Activated naive CD4-positive, alpha-beta T cell treated with anti-CD3 and anti-CD28 coated beads, Interleukin-2, amount 50 U/mL, for 24 hours (primary cell): ENCODE measurements at regions not wholly inside any gene's neighbourhood (a gene's known extent, or its start where the extent isn't known, plus 50 kb on each side); places are given as distances from the start of the nearest gene placed in this dataset.
"Not testable (repeated sequence)": the region's sequence is repeated elsewhere in the genome, so short reads cannot be mapped to it uniquely, and the experiment has no call there.

Source experiments
- H3K27ac Mint-ChIP-seq: one replicate; pipeline ENCODE4 v1.8.0; 2021; ENCODE audit warnings: mild to moderate bottlenecking, mixed read lengths
- H3K27me3 Mint-ChIP-seq: one replicate; pipeline ENCODE4 v1.8.0; 2021; ENCODE audit warnings: mixed read lengths
- H3K36me3 Mint-ChIP-seq: one replicate; pipeline ENCODE4 v1.8.0; 2021; ENCODE audit warnings: mixed read lengths
- H3K4me1 Mint-ChIP-seq: one replicate; pipeline ENCODE4 v1.8.0; 2021; ENCODE audit warnings: mixed read lengths
- H3K4me3 Mint-ChIP-seq: one replicate; pipeline ENCODE4 v1.8.0; 2021; ENCODE audit warnings: mild to moderate bottlenecking, mixed read lengths
- H3K9me3 Mint-ChIP-seq: one replicate; pipeline ENCODE4 v1.8.0; 2021; ENCODE audit warnings: mixed read lengths

DNA sequence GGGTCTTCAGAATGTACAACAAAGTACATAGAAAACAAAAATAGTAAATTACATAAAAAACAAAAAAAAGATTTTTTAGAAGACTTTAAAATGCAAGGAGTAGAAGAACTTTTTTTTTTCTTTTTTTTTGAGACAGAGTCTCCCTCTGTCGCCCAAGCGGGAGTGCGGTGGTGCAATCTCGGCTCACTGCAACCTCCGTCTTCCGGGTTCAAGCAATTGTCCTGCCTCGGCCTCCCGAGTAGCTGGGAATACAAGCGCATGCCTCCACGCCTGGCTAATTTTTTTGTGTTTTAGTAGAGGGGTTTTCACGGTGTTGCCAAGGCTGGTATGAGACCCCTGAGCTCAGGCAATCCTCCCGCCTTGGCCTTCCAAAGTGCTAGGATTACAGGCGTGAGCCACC, 104.5 kb upstream of the ZC3H15 start:
- no peaks in the 10 kb centered on the region for H3K27me3 Mint-ChIP-seq
- peaks cover 26% of the 10 kb centered on the region for H3K9me3 Mint-ChIP-seq
- peaks cover 43% of the 10 kb centered on the region for H3K36me3 Mint-ChIP-seq
- no peak overlapping the region for H3K4me3 Mint-ChIP-seq
- no peak overlapping the region for H3K27ac Mint-ChIP-seq
- H3K4me1 Mint-ChIP-seq, result no peaks in the 10 kb centered on the region

DNA sequence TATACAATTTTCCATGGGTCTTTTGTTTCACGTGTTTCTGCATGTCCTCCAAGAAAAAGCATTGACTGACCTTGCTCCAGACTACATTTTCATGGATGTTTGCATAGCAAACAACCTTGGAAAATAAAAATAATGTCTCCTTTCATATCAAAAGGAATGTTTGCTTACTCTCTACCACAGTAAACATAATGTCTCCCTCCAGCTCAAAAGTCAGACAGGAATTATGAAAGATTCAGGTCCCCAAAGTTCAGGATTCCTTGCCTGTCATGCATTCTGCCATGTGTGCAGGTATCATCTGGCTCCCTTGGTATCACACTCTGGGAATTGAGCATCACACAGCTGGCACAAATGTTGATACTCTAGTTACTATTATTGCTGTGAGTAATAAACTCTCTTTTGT, 103.1 kb upstream of the ZC3H15 start:
- Mint-ChIP-seq H3K27ac (no peak overlapping the region), H3K4me1 (no peaks in the 10 kb centered on the region), H3K4me3 (no peak overlapping the region), H3K36me3 (peaks cover 40% of the 10 kb centered on the region), H3K9me3 (peaks cover 27% of the 10 kb centered on the region), H3K27me3 (no peaks in the 10 kb centered on the region)

DNA sequence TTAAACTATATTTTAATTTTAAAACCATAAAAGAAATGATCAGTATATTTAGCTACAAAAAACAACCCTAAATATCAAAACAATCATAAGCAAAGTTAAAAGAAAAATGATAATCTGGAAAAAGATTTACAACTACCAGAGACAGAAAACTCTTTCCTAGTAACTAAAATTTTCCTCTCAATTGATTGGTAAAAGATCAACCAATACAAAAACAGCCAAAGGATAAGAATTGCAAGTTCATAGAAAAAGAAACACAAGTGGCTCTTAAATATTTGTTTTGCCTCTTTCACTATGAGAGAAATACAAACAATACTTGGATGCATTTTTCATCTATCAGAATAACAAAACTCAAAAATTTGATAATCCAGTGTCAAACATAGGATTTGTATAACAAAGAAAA, 101.8 kb upstream of the ZC3H15 start:
- Mint-ChIP-seq H3K27me3 (no peaks in the 10 kb centered on the region), H3K9me3 (peaks cover 24% of the 10 kb centered on the region), H3K4me3 (no peak overlapping the region), H3K4me1 (no peaks in the 10 kb centered on the region), H3K36me3 (peaks cover 40% of the 10 kb centered on the region), H3K27ac (no peak overlapping the region)

DNA sequence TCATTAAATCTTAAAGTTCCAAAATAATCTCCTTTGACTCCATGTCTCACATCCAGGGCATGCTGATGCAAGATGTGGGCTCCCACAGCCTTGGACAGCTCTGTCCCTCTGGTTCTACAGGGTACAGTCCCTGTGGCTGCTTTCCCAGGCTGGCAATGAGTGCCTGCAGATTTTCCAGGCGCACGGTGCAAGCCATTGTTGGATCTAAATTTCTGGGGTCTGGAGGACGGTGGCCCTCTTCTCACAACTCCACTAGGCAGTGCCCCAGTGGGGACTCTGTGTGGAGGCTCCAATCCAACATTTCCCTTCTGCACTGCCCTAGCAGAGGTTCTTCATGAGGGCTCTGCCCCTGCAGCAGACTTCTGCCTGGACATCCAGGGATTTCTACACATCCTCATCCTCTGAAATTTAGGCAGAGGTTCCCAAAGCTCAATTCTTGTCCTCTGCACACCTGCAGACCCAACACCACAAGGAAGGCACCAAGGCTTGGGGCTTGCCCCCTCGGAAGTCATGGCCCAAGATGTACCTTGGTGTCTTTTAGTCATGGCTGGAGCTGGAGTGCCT, 100.3 kb upstream of the ZC3H15 start:
- Mint-ChIP-seq H3K9me3 (peaks cover 24% of the 10 kb centered on the region), H3K36me3 (peaks cover 43% of the 10 kb centered on the region)
- not testable (repeated sequence) for H3K4me3 Mint-ChIP-seq, H3K27me3 Mint-ChIP-seq, H3K27ac Mint-ChIP-seq, H3K4me1 Mint-ChIP-seq

DNA sequence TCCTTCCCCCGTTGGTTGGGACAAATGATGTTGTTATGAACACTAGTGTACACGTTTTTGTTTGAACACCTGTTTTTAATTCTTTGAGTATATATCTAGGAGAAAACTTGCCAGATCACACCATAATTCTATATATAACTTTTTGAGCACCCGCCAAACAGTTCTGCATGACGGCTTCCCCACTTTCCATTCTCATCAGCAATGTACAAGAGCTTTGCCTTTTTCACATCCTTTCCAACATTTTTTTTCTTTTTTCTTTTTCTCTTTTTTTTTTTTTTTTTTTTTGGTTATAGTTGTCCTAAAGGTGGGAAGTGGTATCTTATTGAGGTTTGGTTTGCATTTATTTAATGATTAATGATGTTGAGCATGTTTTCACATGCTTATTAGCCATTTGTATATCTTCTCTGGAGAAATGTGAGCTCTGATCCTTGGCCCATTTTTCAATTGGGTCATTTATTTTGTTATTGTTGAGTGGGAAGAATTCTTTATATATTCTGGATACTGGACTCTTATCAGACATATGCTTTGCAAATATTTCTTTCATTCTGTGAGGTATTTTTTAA, 86.9 kb upstream of the ZC3H15 start:
- Mint-ChIP-seq H3K4me1 (no peaks in the 10 kb centered on the region), H3K9me3 (peaks cover 17% of the 10 kb centered on the region), H3K4me3 (no peak overlapping the region), H3K36me3 (peaks cover 16% of the 10 kb centered on the region), H3K27ac (no peak overlapping the region), H3K27me3 (no peaks in the 10 kb centered on the region)

DNA sequence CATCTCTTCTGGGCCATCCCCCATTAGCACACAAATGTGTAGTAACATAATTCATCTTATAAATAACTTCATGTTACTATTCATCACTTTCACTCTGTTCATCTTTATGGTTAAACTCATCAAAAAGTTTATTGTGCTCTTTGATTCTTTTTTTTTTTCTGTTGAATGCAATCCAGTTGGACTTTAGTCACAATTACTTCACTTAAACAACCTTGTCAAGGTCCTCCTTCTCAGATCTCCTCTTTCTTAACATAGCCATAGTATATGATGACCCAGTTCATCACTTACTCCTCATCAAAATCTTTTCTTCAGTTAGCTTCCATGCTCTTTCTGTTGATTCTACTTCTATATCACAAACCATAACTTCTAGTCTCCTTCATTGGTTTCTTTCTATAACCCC, 80.2 kb upstream of the ZC3H15 start:
- Mint-ChIP-seq H3K27me3 (no peaks in the 10 kb centered on the region), H3K27ac (no peak overlapping the region), H3K36me3 (peaks cover 24% of the 10 kb centered on the region), H3K4me3 (no peak overlapping the region), H3K9me3 (peaks cover 10% of the 10 kb centered on the region), H3K4me1 (no peaks in the 10 kb centered on the region)

DNA sequence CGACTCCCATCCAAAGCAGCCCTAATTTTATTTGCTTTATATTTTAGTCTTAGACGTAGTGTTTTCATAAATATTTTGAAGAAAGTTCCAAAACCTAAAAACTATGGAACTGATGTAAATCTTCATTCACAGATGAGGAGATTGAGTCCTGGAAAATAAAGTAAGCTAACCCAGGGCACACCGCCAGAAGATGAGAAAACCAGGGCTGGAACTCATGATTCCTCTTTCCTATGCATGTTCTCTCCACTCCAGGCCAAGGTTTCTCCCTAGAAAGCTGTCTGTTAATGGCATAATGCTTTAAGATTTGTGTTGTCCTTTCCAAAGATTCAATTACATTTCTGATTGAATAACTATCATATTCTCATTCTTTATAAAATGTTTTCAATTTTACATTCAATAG, 78.4 kb upstream of the ZC3H15 start:
- H3K36me3 Mint-ChIP-seq, result peaks cover 27% of the 10 kb centered on the region
- no peaks in the 10 kb centered on the region for H3K27me3 Mint-ChIP-seq
- H3K4me3 Mint-ChIP-seq, result no peak overlapping the region
- H3K27ac Mint-ChIP-seq, result no peak overlapping the region
- H3K9me3 Mint-ChIP-seq, result peaks cover 10% of the 10 kb centered on the region
- H3K4me1 Mint-ChIP-seq, result no peaks in the 10 kb centered on the region

DNA sequence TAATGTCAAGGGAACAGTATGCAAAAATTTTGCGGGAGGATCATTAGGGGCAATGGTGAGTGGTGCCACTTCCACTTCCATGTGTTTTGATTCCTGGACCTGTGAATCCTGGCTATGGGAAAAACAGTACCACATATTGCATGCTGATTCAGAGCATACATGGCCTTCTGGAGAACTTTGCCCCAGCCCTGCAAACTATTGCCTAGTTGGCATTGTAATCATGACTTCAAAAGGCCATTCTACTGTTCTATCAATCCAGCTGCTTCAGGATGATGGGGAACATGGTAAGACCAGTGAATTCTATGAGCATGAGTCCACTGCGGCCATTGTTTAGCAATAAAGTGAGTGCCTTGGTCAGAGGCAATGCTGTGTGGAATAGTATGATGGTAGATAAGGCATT, 75.3 kb upstream of the ZC3H15 start:
- no peak overlapping the region for H3K4me3 Mint-ChIP-seq
- H3K9me3 Mint-ChIP-seq, result peaks cover 13% of the 10 kb centered on the region
- no peak overlapping the region for H3K27ac Mint-ChIP-seq
- H3K27me3 Mint-ChIP-seq, result no peaks in the 10 kb centered on the region
- peaks cover 21% of the 10 kb centered on the region for H3K36me3 Mint-ChIP-seq
- no peaks in the 10 kb centered on the region for H3K4me1 Mint-ChIP-seq

DNA sequence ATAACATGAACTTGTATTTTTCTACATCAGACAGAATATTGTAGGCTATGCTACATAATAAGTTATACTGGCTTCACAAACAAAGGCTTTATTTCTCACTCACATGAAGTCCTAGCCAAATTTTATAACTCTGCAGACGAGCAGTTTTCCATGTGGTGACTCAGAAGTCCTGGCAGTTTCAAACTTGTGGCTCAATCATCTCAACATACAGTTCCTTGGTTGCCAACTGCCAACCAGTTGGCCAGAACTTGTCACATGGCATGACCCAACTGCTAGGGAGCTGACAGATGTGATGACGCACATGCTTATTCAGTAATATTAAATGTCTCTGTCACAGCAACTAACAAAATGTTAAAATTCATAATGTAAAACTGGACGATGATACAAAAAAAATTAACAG, 63.8 kb upstream of the ZC3H15 start:
- Mint-ChIP-seq H3K4me1 (peaks cover 16% of the 10 kb centered on the region), H3K27me3 (no peaks in the 10 kb centered on the region), H3K4me3 (no peak overlapping the region), H3K9me3 (no peaks in the 10 kb centered on the region), H3K27ac (no peak overlapping the region), H3K36me3 (peaks cover 11% of the 10 kb centered on the region)

DNA sequence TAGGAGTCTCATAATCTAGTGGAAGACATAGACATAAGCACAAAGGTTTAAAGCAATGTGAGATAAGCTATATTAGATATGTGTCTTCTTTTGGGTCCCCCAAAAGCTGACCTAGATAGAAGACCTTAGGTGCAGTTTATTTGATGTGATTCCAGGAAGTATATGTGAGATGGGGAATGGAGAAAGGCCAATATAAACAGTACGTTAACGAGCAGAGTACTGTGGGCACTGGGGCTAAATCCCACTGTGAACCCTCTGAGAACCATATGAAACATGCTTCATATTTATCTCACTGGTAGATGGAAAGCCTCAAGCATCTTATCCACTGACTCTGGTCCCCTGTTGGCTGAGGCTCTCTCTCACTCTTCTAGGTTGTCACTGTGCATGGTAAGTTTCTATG, 62.6 kb upstream of the ZC3H15 start:
- H3K27me3 Mint-ChIP-seq, result no peaks in the 10 kb centered on the region
- no peak overlapping the region for H3K4me3 Mint-ChIP-seq
- H3K4me1 Mint-ChIP-seq, result peaks cover 22% of the 10 kb centered on the region
- no peaks in the 10 kb centered on the region for H3K9me3 Mint-ChIP-seq
- H3K27ac Mint-ChIP-seq, result no peak overlapping the region
- peaks cover 3% of the 10 kb centered on the region for H3K36me3 Mint-ChIP-seq

DNA sequence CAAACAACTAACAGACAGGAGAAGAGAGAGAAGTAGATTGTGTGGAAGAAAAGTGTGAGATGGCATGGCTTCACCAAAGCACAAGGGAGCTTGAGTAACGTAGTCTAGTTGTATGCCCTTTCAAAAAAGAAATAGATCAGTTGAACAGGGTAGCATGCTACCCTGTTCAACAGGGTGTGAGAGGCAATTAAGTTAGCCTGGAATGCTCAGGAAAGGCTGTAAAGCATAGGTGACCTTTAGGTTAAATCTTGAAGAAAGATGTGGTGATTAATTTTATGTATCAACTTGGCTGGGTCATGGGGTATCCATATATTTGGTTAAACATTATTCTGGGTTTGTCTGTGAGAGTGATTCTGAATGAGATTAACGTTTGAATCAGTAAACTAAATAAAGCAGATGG, 61.8 kb upstream of the ZC3H15 start:
- Mint-ChIP-seq H3K36me3 (no peaks in the 10 kb centered on the region), H3K4me1 (peaks cover 28% of the 10 kb centered on the region), H3K9me3 (no peaks in the 10 kb centered on the region), H3K27ac (no peak overlapping the region), H3K27me3 (no peaks in the 10 kb centered on the region), H3K4me3 (no peak overlapping the region)

DNA sequence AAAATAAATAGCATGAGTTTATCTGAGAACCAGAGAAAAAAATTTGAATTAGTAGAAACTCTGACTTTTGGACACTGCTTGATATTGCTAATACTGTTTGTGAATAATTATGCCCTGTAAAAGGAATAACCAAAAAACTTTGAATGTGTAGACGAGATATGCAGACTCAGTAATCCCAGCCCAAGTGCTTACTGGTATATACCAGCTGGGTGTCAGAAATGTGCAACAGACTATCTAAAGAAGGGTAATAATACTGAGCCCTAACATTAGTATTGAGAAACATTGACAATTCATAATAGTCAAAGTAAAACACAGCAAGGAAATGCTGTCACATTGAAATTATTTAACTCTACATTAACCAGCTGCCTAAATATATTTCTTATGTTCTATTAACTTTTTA, 60.5 kb upstream of the ZC3H15 start:
- Mint-ChIP-seq H3K27me3 (no peaks in the 10 kb centered on the region), H3K4me3 (no peak overlapping the region), H3K4me1 (peaks cover 29% of the 10 kb centered on the region), H3K9me3 (no peaks in the 10 kb centered on the region), H3K36me3 (no peaks in the 10 kb centered on the region), H3K27ac (no peak overlapping the region)

DNA sequence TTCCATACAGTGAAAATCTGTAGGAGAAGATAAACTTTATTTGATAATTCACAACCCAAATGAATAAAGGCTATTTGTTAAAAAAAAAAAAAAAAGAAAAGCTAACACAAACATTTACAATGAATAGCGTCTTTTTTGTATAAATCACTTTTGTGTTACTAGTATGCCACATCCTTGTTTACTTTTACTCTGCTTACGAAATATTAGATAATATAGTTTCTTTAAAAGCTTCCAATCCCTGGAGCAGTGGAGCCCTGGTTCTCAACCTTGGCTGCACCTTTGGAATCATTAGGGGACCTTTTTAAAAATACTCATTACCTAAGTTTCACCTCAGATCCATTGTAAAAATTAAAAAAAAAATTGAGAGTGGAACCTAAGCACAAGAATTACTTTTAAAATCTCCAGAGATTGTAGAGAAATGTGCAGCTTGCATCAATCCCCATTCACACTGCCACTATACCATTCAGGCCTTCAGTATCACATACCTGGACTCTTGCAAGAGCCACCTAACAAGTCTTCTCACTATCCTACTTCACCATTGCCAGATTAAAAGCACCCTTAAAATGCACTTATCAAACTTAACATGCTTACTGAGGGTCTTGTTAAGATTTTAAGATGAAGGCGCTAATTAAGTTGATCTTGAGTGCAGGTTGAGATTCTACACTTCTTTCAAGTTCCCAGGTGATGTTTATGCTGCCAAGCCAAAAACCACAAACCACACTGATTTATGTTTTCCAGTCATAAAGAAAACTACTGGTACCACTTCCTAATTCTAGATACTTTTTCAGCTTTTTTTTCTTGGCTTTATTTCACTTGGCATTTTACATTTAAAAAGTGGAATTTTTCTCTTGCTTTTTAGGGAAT, 59.7 kb upstream of the ZC3H15 start:
- H3K4me1 Mint-ChIP-seq, result peaks cover 29% of the 10 kb centered on the region
- no peak overlapping the region for H3K4me3 Mint-ChIP-seq
- no peaks in the 10 kb centered on the region for H3K27me3 Mint-ChIP-seq
- H3K9me3 Mint-ChIP-seq, result no peaks in the 10 kb centered on the region
- no peaks in the 10 kb centered on the region for H3K36me3 Mint-ChIP-seq
- no peak overlapping the region for H3K27ac Mint-ChIP-seq

DNA sequence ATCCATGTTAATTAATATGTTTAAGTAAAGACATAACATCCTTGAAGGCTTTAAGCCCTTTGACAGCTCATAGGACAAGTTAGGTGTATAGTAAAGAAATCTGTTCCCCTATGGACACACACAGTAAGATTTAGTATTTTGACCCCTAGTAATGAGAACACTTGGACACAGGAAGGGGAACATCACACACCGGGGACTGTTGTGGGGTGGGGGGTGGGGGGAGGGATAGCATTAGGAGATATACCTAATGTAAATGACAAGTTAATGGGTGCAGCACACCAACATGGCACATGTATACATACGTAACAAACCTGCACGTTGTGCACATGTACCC, 59.1 kb upstream of the ZC3H15 start:
- H3K27ac Mint-ChIP-seq, H3K36me3 Mint-ChIP-seq, H3K9me3 Mint-ChIP-seq, H3K27me3 Mint-ChIP-seq, H3K4me3 Mint-ChIP-seq: not testable (repeated sequence)
- peaks cover 29% of the 10 kb centered on the region for H3K4me1 Mint-ChIP-seq

DNA sequence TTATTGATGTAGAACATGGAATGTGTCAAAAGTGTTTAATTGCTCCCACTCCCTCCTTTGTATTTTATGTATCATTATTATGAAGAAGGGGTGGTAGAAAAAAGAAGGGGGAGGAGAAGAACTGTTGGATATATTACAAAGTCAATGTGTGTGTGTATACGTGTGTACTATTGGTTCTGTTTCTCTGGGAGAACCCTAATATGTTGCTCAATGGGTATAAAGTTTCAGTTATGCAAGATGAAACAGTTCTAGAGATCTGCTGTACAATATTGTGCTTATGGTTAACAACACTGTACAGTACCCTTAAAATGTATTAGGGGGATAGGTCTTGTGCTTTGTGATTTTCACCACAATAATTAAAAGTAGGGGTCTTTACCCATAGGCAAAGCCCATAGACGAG, 58.1 kb upstream of the ZC3H15 start:
- no peaks in the 10 kb centered on the region for H3K9me3 Mint-ChIP-seq
- no peak overlapping the region for H3K4me3 Mint-ChIP-seq
- peaks cover 2% of the 10 kb centered on the region for H3K36me3 Mint-ChIP-seq
- H3K27me3 Mint-ChIP-seq, result no peaks in the 10 kb centered on the region
- peaks cover 29% of the 10 kb centered on the region for H3K4me1 Mint-ChIP-seq
- H3K27ac Mint-ChIP-seq, result peak overlapping the region; percentile 18

DNA sequence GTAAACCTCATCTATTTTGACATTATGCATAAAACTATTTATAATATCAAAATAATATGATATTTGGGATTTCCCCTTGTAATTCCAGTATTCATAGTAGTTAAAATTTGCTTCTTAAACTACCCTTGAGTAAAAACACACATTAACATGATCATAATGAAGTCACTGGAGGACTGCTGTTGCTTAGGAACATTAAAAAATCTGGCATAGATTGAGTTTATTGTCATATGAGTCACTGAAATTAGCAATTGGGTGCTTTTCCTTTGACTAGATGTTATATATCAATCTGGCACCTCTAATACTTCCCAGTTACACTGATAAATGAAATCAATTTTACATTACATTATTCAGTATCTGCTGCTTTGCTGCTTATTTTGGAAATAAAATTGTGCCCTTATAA, 57.0 kb upstream of the ZC3H15 start:
- Mint-ChIP-seq H3K9me3 (no peaks in the 10 kb centered on the region), H3K4me3 (no peak overlapping the region), H3K27ac (no peak overlapping the region), H3K27me3 (no peaks in the 10 kb centered on the region), H3K4me1 (peaks cover 29% of the 10 kb centered on the region), H3K36me3 (peaks cover 2% of the 10 kb centered on the region)
